ENCODE measurements at regions not wholly inside any gene's neighbourhood (a gene's known extent, or its start where the extent isn't known, plus 50 kb on each side); places are given as distances from the start of the nearest gene placed in this dataset.

GRCh38 chr10:8331387-8331786 is 276.9 kb downstream of the GATA3 start:
- TF ChIP-seq POLR2AphosphoS5 (IDR thresholded peaks at IDR 0.05; ENCODE audit: insufficient read depth, low read depth, low read length) (no peak), CTCF (IDR thresholded peaks at IDR 0.05; ENCODE audit: extremely low read depth in 1 of 2, insufficient read depth in 1 of 2, low read depth in 1 of 2, low read length in 2 of 2) (no peak), MYC (IDR thresholded peaks at IDR 0.05; ENCODE audit: low read depth, low read length) (no peak), EZH2 (IDR thresholded peaks at IDR 0.05; ENCODE audit: borderline replicate concordance, low read depth, low read length, severe bottlenecking) (no peak), POLR2A (IDR thresholded peaks at IDR 0.05; ENCODE audit: low read depth, low read length) (no peak), GATA2 (IDR thresholded peaks at IDR 0.05; ENCODE audit: insufficient read depth, insufficient read length, low read depth, low read length) (no peak), MAX (IDR thresholded peaks at IDR 0.05; ENCODE audit: insufficient read depth, insufficient read length) (no peak)

Data from endothelial cell of umbilical vein (primary cell).